Activated CD8-positive, alpha-beta memory T cell treated with anti-CD3 and anti-CD28 coated beads, Interleukin-2, amount 50 U/mL, for 4 hours (primary cell): ENCODE measurements at regions not wholly inside any gene's neighbourhood (a gene's known extent, or its start where the extent isn't known, plus 50 kb on each side); places are given as distances from the start of the nearest gene placed in this dataset.
"Not testable (repeated sequence)": the region's sequence is repeated elsewhere in the genome, so short reads cannot be mapped to it uniquely, and the experiment has no call there.

Experiments used
- DNase-seq: peaks from one replicate; pipeline ENCODE4 v3.0.0-alpha.2; 2020

DNA sequence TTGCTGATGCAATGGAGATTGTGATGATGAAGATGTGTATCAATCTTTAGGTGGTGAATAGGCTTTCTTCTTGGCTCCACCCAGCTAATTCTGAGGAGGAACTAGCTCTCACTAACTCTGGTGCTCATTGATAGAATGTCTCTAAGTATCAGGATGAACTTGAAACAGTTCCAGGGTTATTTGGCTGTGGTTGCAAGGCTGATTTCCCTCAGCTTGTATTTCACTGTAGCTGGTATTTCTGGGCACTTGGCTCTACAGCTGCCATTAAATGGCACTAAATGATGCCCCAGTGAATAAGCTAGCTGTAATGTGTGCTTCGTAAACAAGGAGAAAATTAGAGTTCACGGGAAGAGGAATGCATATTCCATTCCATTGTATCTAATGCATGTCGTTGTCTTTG lies 241.2 kb downstream of the RPIA start:
- no peak for DNase-seq

DNA sequence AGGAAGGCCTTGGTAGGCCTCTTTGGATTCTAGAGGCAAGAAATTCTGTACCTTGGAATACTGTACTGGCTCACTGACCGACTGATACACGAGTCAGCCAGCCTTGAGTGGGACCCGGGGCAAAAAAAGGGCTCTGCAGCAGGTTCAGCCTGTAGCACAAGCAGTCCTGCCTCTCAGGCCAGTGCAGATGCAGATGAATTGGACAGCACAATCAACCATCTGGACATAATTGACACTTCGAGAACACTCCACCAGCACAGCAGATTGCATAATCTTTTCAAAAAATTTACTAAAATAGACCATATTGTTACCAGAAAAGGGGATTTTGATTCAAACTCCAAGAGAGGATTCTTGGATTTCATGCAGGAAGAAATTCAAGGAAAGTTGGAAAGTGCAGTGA lies 241.6 kb downstream of the RPIA start:
- no peak for DNase-seq

DNA sequence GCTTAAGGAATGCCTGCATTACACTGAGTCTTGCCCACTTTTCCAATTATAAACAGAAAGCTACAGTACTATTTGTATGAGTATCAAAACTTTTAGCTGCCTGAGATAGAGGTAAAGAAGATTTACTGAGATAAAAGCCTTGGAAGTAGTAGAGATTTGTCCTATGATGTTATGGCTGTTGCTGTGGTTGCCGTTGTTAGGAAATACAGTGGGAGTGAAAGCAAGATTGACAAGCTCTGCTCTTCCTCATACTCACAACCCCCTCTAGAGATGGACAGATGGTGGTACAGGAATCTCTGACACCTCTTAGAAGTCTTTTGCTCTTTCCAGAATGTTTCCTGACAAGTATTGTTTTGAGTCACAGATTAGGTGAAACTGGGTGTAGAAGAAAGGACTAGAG lies 242.5 kb downstream of the RPIA start:
- DNase-seq: no peak

DNA sequence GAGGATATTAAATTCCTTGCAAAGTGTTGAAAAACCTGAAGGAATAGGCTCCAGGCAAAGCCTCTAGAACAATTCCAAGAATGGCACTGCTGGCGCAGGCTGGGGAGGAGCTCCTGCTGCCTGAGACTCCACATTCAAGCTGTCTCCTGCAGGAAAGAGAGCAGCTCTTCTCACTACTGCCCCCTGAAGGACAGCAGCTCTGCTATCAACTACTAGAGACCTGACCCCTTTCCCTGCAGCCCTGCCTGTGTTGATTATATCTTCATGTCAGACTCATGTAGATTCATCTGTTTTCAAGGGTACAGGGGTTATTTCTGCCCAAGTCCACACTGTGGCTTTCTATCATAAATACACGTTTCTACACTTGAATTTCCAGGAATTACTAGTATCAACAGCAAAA lies 249.7 kb downstream of the RPIA start:
- DNase-seq: not testable (repeated sequence)

DNA sequence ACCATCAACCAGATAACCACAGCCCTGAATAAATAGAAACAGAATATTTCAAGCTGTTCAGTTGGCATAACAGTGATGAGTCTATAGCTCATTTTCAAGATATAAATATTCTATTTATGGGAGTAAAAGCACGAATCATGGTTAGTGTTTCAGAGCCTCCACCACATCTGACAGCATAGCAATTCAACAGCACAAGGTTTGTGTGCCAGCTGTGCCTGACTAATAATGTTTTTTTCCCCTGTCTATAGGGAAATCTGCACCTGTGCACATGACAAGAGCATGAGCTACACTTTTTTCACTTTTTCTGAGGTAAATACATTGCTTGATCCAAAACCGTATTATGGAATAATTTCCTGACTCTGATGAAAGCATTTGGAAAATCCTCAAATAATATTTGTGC lies 251.3 kb downstream of the RPIA start:
- no peak for DNase-seq

DNA sequence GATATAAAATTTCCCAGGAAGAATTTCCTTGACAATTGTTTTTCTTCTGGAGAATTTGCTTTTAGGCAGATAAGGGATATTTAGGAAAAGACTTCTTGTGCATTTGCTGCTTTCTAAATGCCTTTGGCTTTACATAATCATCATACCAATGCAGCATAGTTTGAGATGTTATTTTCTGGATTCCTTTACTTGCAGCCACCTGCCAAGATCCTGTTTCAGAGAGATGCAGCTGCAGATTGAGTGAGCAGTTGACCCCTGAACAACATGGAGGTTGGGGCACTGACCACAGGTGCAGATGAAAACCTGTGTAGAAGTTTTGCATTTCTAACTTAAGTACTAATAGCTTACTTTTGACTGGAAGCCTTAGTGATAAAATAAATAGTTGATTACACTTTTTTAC lies 257.9 kb downstream of the RPIA start:
- no peak for DNase-seq

DNA sequence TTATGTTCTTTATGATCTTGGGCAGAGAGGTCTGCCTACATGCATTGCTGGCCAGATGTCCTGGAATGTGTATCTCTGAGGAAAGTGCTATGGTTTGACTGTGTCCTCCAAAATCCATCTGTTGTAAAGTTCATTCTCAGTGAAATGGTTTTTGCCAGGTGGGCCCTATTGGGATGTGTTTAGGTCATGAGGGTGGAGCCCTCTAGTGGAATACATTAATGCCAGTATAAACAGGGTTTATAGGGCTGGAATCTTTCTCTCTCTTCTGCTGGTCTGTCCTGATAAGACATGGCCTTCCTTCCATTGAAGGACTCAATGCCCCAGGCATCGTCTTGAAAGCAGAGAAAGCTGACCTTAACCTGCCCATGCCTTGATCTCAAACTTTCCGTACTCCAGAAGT lies 258.5 kb downstream of the RPIA start:
- DNase-seq: no peak

DNA sequence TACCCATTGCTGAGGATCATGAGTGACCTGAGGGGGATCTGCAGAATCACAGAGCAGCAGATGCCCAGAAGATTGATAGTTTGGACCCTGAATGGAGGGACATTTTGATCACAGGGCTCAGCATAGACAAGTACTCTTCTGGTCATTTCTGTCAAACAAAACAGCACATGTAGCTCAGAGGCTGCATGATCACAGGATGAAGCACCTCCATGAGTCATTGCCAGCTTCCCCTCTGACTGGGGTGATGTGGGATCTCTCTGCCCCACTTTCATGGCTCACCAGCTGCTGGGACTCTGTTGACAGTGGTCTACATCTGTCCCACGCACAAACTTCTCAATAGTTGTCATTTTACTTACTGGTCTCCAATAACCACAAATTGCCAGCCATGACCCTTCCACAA lies 264.1 kb downstream of the RPIA start:
- DNase-seq: no peak

DNA sequence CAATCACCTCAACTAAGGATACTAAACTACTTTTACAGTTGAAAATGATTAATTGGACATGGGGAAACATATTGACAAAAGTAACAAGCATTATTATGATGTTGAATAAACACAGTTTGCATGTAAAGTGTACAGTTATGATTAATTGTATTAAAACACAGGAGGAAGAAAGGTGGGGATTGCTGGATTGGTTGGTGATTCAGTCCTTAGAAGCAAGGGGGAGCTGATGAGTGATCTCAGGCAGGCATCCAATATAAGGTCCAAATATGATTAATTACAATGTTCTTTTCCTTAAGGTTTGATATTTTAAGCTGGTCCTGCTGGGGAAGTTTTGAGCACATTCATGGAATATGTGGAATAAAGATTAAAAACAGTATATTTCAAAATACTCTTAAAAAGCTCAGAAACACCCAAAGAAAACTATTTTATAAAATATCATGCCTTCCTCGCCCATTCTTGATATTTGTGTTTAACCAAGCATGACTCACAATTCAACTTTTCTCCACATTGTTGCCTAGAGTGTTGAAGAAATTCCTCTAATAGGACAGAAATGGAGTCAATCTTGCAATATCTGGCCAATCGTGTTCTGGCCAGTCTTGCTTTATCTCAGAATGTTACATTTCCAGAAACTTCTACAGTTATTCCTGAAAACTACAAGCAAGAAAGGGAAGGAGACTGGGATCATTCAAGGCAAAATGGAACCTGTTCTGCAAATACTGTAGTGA lies 268.2 kb downstream of the RPIA start:
- no peak for DNase-seq

DNA sequence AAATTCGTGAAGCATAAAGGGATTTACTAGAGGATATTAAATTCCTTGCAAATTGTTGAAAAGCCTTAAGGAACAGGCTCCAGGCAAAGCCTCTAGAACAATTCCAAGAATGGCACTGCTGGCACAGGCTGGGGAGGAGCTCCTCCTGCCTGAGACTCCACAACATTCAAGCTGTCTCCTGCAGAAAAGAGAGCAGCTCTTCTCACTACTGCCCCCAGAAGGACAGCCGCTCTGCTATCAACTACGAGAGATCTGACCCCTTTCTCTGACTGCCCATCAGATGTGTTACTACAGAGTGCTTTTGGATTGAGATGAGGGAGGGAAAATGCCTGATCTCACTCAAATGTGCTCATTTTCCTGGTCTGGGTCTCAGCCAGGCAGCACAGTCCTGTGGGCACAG lies 269.9 kb downstream of the RPIA start:
- not testable (repeated sequence) for DNase-seq

DNA sequence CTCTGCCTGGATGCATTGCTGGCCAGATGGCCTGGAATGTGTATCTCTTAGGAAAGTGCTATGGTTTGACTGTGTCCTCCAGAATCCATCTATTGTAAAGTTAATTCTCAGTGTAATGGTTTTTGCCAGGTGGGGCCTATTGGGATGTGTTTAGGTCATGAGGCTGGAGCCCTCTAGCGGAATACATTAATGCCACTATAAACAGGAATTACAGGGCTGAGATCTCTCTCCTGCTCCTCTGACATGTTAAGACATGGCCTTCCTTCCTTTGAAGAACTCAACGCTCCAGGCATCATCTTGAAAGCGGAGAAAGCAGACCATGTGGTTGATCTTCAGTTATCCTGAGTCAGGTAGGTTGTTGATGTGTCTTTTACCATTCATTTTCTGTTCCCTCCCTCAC lies 276.4 kb downstream of the RPIA start:
- no peak for DNase-seq

DNA sequence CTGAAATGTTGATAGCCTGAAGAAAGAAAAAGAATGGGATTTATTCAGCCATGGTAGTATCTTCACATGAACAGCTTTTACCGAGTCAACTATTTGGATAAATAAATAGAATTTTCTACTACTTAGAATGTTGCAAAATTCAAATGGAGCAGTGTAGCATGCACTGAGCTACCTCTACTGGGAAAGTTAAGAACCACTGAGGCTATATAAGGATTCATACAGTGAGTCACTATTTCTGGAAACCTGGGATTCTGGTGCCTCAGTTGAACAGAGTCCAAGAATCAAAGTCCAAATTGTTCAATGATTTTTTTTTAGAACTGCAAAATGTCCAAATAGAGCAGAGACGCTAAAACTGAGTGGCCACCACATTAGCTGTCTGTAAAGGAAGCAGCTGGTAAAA lies 286.5 kb downstream of the RPIA start:
- DNase-seq: not testable (repeated sequence)

DNA sequence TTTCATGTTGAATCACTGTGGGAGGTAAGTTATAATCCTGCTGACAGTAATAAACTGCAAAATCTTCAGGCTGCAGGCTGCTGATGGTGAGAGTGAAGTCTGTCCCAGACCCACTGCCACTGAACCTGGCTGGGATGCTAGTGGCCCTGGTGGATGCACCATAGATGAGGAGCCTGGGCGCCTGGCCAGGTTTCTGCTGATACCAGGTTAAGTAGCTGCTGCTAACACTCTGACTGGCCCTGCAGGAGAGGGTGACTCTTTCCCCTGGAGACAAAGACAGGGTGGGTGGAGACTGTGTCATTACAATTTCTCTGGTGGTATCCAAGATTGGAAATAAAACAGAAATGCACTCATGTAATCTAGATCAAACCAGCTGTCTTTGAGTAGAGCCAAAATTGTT lies 287.0 kb downstream of the RPIA start:
- DNase-seq: not testable (repeated sequence)

DNA sequence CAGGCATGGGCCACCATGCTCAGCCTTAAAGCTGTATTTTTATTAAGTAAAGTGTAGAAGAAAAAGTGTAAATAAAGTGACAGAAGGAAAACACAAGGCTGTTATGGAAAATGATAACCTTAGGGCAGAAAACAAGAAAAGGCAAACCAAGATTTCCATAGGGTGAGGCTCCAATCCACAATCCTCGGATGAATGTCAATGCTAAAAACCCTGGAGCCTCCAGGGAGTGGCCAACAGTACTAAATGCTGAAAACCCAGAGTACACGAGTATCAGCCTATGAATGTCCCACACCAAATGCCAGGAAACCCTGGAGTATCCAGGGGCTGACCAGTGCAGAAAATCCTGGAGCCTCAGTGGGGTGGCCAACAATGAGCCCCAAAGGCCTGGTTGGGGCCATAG lies 292.6 kb downstream of the RPIA start:
- not testable (repeated sequence) for DNase-seq

DNA sequence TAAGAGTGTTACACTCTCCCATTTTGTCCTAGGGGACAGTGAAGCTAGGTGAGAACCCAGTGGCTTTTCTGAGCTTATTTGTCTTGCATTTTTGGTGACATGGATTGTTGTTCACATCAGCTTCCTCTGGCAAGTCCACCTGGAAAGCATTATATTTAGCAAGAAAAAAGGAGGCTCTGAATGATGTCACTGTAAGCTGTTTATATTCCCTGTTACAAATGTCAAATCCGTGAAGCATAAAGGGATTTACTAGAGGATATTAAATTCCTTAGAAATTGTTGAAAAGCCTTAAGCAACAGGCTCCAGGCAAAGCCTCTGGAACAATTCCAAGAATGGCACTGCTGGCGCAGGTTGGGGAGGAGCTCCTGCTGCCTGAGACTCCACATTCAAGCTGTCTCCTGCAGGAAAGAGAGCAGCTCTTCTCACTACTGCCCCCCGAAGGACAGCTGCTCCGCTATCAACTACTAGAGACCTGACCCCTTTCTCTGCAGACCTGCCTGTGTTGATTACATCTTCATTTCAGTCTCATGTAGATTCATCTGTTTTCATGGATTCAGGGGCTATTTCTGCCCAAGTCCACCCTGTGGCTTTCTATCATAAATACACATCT lies 295.4 kb downstream of the RPIA start:
- not testable (repeated sequence) for DNase-seq

DNA sequence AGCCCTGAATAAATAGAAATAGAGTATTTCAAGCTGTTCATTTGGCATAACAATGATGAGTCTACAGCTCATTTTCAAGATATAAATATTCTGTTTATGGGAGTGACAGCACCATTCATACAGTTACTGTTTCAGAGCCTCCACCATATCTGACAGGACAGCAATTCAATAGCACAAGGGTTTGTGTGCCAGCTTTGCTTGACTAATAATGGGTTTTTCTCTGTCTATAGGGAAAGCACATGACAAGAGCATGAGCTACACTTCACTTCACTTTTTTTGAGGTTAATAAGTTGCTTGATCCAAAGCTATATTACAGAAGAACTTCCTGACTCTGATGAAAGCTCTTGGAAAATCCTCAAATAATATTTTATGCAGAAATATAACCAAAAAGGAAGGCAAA lies 297.1 kb downstream of the RPIA start:
- DNase-seq: not testable (repeated sequence)

DNA sequence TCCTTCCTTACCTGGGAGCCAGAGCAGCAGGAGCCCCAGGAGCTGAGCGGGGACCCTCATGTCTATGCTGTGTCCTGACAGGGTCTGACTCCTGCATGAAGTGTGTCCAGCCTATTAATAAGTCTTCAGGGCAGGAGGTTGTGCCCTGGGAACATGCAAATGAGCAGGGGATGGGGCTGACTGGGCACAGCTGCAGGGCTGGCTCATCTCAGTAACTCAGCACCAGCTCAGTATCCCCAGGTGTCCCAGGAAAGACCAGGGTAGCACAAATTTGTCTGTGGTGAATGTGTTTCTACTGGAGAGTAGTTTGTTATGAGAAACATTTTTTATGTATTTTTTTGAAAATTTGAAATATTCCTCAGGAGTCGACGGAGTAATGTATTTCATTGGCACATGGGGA lies 301.3 kb downstream of the RPIA start:
- not testable (repeated sequence) for DNase-seq

DNA sequence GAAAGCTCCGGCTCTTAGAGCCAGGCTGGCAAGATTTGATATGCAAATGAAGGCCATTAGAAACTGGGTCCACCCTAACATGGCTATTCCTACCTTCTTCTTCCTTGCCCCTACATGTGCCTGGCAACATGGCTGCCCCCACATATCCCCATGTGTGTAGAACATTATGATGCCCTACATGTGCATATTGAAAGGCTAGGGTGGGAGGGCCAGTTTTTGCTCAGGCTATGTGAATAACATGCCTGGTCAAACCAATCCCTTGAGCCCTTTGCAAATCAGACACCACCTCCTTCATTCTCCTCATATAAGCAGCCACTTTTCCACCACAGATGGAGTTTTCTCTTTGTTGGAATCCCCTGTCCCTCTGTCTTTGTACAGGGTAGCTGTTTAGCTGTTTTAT lies 303.4 kb downstream of the RPIA start:
- DNase-seq: not testable (repeated sequence)

DNA sequence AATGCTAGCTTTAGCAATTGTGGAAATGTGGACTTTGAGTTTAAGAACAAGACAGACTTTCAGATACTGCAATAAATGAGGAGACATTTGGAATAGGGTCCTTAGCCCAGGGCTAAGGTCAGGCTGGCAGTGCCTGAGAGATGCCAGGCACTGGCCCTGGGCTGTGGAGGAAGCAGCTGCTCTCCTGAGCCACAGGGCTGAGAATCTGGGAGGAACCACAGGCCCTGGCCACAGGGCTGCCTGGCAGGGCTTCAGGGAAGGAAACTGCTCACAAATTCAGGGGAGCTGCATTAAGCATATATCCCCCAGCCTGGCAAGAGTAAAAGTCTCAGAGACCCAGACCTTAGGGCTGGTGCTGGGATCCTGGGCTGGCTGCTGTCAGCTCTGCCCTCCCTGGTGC lies 305.1 kb downstream of the RPIA start:
- DNase-seq: not testable (repeated sequence)

DNA sequence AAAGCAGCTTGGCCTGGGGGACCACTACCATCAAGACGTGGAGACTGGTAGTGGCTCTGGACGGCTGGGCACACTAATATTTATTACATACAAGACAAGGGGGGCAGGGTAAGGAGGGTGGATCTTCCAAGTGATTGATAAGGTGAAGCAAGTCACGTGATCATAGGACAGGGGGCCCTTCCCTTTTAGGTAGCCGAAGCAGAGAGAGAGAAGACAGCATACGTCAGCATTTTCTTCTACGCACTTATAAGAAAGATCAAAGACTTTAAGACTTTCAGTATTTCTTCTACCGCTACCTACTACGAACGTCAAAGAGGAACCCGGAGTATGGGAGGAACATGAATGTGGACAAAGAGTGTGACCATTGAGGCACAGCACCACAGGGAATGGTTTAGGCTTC lies 307.9 kb downstream of the RPIA start:
- no peak for DNase-seq

DNA sequence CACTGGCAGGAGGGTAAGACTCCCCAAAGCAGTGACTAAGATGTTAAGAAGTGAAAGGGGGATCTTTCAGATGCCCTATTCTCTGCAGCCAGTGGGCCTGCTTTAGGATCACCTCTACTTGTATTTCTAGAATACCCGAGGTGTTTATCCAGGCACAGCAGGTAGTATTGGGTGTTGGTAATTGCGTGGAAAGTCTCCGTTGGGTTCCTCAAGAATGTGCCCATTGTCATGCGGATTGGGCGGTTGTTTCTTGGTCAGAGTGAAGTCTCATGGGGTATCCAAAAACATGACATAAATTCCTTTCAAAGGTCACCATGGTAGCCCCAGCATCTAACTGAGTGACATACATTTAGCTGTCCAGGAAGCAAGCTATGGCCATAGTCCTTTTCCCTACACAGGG lies 308.8 kb downstream of the RPIA start:
- DNase-seq: no peak

DNA sequence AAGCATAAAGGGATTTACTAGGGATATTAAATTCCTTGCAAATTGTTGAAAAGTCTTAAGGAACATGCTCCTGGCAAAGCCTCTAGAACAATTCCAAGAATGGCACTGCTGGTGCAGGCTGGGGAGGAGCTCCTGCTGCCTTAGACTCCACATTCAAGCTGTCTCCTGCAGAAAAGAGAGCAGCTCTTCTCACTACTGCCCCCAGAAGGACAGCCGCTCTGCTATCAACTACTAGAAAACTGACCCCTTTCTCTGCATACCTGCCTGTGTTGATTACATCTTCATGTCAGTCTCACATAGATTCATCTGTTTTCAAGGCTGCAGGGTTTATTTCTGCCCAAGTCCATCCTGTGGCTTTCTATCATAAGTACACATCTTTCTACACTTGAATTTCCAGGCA lies 312.8 kb downstream of the RPIA start:
- not testable (repeated sequence) for DNase-seq

DNA sequence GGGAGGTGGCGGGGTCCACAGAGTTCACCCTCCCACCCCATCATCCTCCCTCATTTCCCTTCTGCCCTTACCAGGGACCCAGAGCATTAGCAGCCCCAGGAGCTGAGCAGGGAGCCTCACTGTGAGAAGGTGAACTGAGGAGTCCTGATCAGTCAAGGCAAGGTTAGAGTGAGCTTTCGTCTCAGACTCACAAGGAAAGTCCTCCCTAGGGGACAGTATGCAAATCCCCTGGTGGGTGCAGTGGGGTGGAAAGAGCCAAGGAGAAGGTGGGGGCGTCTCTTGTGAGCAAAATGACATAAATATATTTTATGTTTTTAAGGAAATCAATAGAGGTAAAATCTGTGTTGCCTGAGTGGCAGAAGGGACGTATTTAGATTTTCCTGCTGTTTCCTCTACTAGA lies 329.1 kb downstream of the RPIA start:
- DNase-seq: not testable (repeated sequence)

DNA sequence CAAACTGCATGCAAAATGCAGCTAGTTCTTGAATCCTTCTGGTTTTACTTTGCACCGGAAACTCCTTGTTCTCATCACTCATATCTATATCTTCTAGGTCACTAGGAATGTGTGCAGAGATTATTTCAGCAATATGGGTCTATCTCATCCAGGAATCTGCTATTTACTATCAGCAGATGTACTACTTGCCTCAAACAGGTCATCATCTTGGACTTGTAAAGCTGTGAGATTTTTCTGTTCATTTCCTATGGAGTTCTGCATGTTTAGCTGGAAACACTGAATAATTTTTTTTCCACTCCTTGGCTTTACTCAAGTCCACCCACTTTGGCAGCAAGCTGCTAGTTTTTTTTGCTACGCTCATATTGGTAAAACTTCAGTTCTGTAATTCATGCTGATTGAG lies 334.8 kb downstream of the RPIA start:
- DNase-seq: not testable (repeated sequence)

DNA sequence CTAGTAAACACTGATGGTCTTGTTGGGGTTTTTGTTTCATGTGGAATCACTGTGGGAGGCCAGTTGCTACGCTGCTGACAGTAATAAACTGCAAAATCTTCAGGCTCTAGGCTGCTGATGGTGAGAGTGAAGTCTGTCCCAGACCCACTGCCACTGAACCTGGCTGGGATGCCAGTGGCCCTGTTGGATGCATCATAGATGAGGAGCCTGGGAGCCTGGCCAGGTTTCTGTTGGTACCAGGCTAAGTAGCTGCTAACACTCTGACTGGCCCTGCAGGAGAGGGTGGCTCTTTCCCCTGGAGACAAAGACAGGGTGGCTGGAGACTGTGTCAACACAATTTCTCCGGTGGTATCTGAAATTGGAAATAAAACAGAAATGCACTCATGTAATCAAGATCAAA lies 335.6 kb downstream of the RPIA start:
- DNase-seq: not testable (repeated sequence)
